Uterus (tissue), 2 donors: ENCODE measurements at regions not wholly inside any gene's neighbourhood (a gene's known extent, or its start where the extent isn't known, plus 50 kb on each side); places are given as distances from the start of the nearest gene placed in this dataset.

ENCODE experiments used
- CTCF ChIP-seq, 4 experiments: fragments of 200-600 bp in 2 of 4; fragments of 450-650 bp in 2 of 4; sonication (generic) in 2 of 4; IDR thresholded peaks; one replicate each; pipeline ENCODE4 v1.5.1; 2016 to 2019; ENCODE audit warnings: antibody characterized with exemption in 4 of 4, mild to moderate bottlenecking in 2 of 4, moderate library complexity in 1 of 4
- POLR2A ChIP-seq, 2 donors: fragments of 450-650 bp; IDR thresholded peaks; one replicate each; pipeline ENCODE4 v1.6.1; 2016; ENCODE audit warnings: antibody characterized with exemption in 2 of 2, mild to moderate bottlenecking in 1 of 2, moderate library complexity in 1 of 2

DNA sequence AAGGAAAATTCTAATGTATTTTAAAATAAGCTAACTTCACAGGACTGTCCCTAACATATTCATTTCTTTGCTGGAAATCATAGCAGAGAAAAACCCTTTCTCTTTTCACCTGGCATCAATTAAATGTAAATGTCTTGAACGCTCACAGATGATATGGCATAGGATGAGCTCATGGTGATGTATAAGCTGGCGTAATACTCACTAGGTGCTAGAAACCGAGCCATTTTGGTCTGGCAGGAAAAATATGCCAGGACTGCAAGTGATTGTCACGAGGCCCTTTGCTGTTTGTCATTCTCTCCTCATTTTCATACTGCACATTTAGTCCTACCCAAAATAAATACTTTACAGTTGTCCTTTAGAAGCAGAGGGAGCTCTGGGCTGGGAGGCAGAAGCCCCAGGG, 222.7 kb upstream of the LNX1 start:
- TF ChIP-seq CTCF (IDR thresholded peaks at IDR 0.05) = no peak
- no peak for TF ChIP-seq POLR2A (IDR thresholded peaks at IDR 0.05)
